Ishikawa (cell line): ENCODE measurements at regions not wholly inside any gene's neighbourhood (a gene's known extent, or its start where the extent isn't known, plus 50 kb on each side); places are given as distances from the start of the nearest gene placed in this dataset.

Source experiments
- CREB1 ChIP-seq: IDR thresholded peaks from 2 replicates; pipeline ENCODE4 v1.6.1; 2012; ENCODE audit warnings: low read depth
- TAF1 ChIP-seq: IDR thresholded peaks from 2 replicates; pipeline ENCODE4 v1.6.1; 2012; ENCODE audit warnings: low read depth, mild to moderate bottlenecking

DNA sequence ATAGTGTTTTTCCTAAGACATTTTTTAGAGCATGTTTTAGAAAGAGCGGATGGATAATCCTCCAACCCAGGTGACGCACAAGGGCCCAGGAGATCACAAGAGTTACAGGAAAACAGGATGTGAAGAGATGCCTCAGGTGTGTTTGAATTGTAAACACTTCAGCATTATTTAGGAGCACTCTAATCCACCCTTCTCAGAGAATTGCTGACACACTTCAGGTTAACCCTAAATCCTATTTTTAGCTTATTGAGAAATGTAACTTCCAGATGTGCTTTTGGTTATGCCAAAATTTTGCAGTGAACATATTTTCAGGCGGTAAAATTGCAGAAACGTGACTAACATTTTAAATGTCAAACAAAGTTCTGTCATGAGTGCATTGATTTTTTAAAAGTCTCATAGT lies 755.4 kb upstream of the CTNND2 start:
- no peak for TF ChIP-seq CREB1
- TF ChIP-seq TAF1: no peak
